Natural killer cell (primary cell): ENCODE measurements at regions not wholly inside any gene's neighbourhood (a gene's known extent, or its start where the extent isn't known, plus 50 kb on each side); places are given as distances from the start of the nearest gene placed in this dataset.

Experiments used
- ATAC-seq, 3 donors: fragments of 150-1000 bp in 2 of 3; fragments of 200-7000 bp in 1 of 3; cut with Tn5 transposase; 1 replicate in 1 of 3; 2 replicates in 2 of 3; pipeline ENCODE4 v1.10.0; 2021; ENCODE audit warnings: mild to moderate bottlenecking in 2 of 3, moderate library complexity in 2 of 3
- DNase-seq, 2 donors: peaks; one replicate each; pipeline versions ENCODE4 v3.0.0 to v3.0.0-alpha.2; 2013 to 2021; ENCODE audit warnings: mixed read lengths in 1 of 2
- H3K27ac ChIP-seq: one replicate; pipeline ENCODE4 v1.5.1; 2013; ENCODE audit warnings: mild to moderate bottlenecking, low read length
- H3K27me3 ChIP-seq: one replicate; pipeline ENCODE4 v1.6.1; 2013; ENCODE audit warnings: low read length; ENCODE audit not compliant: control insufficient read depth, insufficient read depth
- H3K36me3 ChIP-seq: one replicate; pipeline ENCODE4 v1.6.1; 2013; ENCODE audit warnings: low read length; ENCODE audit not compliant: control insufficient read depth, insufficient read depth
- H3K4me1 ChIP-seq: one replicate; pipeline ENCODE4 v1.6.1; 2013; ENCODE audit warnings: low read length; ENCODE audit not compliant: control insufficient read depth, insufficient read depth
- H3K4me3 ChIP-seq: one replicate; pipeline ENCODE4 v1.5.1; 2013; ENCODE audit warnings: low read length
- H3K9me3 ChIP-seq: one replicate; pipeline ENCODE4 v1.6.1; 2013; ENCODE audit warnings: low read length; ENCODE audit not compliant: control insufficient read depth, insufficient read depth
- H3K27ac Mint-ChIP-seq, 2 donors: one replicate each; pipeline ENCODE4 v1.8.0; 2022; ENCODE audit warnings: mild to moderate bottlenecking in 2 of 2, mixed read lengths in 2 of 2, moderate library complexity in 1 of 2
- H3K27me3 Mint-ChIP-seq, 2 donors: one replicate each; pipeline ENCODE4 v1.8.0; 2022; ENCODE audit warnings: low read depth in 2 of 2, mixed read lengths in 2 of 2
- H3K36me3 Mint-ChIP-seq: one replicate; pipeline ENCODE4 v1.8.0; 2022; ENCODE audit warnings: mixed read lengths
- H3K4me1 Mint-ChIP-seq, 2 donors: one replicate each; pipeline ENCODE4 v1.8.0; 2022; ENCODE audit warnings: mixed read lengths in 2 of 2
- H3K4me3 Mint-ChIP-seq: one replicate; pipeline ENCODE4 v1.8.0; 2022; ENCODE audit warnings: mild to moderate bottlenecking, moderate library complexity, mixed read lengths
- H3K9me3 Mint-ChIP-seq, 2 donors: one replicate each; pipeline ENCODE4 v1.8.0; 2022; ENCODE audit warnings: mixed read lengths in 2 of 2
- WGBS: methylation state at CpG from one replicate; pipeline ENCODE4 v1.1.7; 2013; ENCODE audit warnings: missing lambda C conversion rate; ENCODE audit not compliant: insufficient coverage; 5-methylcytosine and 5-hydroxymethylcytosine counted together
- intact Hi-C: fragments of 100-400 bp; cut with micrococcal nuclease; formaldehyde crosslinking; loops from one replicate; pipeline ENCODE4 v1.14.2; 2022
- TF ChIP-seq, protein P1 (sequence below): fragments of 200-600 bp; IDR thresholded peaks from one replicate; pipeline ENCODE4 v1.8.0; 2022; ENCODE audit warnings: antibody characterized with exemption

DNA sequence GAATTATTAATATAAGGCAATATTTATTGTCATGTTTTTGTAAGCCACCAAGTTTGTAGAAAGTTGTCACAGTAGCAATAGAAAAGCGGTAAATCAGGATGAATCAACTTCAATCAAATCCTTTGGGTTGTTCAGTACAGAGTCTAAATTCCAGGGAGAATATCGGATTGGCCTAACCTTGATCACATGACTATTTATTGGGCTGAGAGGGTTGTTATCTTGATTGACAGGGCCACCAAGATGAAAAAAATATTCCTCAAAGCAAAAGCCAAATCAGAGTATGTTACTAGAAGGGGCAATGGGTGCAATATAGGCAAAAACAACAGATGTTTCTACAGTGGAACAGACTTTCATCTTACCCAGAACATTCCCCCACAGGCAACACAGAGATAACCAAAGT, 270.0 kb downstream of the METTL4 start:
- WGBS, result 93% methylated on average over 2 of the region's 2 CpGs
- Mint-ChIP-seq H3K4me1 (no peaks in the 10 kb centered on the region), H3K4me3 (no peak overlapping the region), H3K9me3 (no peaks in the 10 kb centered on the region), H3K27ac (no peak overlapping the region), H3K36me3 (no peaks in the 10 kb centered on the region), H3K27me3 (peaks cover 8 to 34% of the 10 kb centered on the region in 2 donors)
- DNase-seq (no peak), ATAC-seq (no peak)
- intact Hi-C loops, result no loop called here
- Histone ChIP-seq H3K4me3 (no peak overlapping the region), H3K27ac (no peak overlapping the region), H3K4me1 (no peaks in the 10 kb centered on the region), H3K36me3 (no peaks in the 10 kb centered on the region), H3K9me3 (no peaks in the 10 kb centered on the region), H3K27me3 (peaks cover 2% of the 10 kb centered on the region)
- TF ChIP-seq, protein P1, sequence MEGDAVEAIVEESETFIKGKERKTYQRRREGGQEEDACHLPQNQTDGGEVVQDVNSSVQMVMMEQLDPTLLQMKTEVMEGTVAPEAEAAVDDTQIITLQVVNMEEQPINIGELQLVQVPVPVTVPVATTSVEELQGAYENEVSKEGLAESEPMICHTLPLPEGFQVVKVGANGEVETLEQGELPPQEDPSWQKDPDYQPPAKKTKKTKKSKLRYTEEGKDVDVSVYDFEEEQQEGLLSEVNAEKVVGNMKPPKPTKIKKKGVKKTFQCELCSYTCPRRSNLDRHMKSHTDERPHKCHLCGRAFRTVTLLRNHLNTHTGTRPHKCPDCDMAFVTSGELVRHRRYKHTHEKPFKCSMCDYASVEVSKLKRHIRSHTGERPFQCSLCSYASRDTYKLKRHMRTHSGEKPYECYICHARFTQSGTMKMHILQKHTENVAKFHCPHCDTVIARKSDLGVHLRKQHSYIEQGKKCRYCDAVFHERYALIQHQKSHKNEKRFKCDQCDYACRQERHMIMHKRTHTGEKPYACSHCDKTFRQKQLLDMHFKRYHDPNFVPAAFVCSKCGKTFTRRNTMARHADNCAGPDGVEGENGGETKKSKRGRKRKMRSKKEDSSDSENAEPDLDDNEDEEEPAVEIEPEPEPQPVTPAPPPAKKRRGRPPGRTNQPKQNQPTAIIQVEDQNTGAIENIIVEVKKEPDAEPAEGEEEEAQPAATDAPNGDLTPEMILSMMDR, result no peak

DNA sequence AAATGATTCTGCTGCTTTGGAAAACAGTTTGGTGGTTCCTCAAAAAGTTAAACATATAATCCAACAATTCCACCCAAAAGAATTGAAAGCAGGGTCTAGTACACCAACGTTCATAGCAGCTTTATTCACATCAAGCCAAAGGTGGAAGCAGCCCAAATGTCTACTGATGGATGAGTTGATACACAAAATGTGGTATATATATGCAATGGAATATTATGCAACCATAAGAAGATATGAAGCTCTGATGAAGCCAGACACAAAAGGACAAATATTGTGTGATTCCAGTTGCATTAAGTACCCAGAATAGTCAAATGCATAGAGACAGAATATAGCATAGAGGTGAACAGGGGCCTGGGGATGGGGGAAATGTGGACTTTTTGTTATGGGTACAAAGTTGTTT, 269.3 kb downstream of the METTL4 start:
- DNase-seq (no peak), ATAC-seq (no peak)
- intact Hi-C loops, result no loop called here
- H3K9me3 ChIP-seq, result no peaks in the 10 kb centered on the region
- no peak overlapping the region for H3K27ac ChIP-seq
- Mint-ChIP-seq H3K36me3 (no peaks in the 10 kb centered on the region), H3K27ac (no peak overlapping the region), H3K27me3 (peaks cover 9 to 34% of the 10 kb centered on the region in 2 donors), H3K4me1 (no peaks in the 10 kb centered on the region), H3K4me3 (no peak overlapping the region), H3K9me3 (no peaks in the 10 kb centered on the region)
- H3K4me1 ChIP-seq, result no peaks in the 10 kb centered on the region
- H3K36me3 ChIP-seq, result no peaks in the 10 kb centered on the region
- WGBS, result no CpG with 5 or more reads among the region's 1 CpG
- H3K27me3 ChIP-seq, result peaks cover 2% of the 10 kb centered on the region
- no peak overlapping the region for H3K4me3 ChIP-seq
- TF ChIP-seq, protein P1, result no peak

DNA sequence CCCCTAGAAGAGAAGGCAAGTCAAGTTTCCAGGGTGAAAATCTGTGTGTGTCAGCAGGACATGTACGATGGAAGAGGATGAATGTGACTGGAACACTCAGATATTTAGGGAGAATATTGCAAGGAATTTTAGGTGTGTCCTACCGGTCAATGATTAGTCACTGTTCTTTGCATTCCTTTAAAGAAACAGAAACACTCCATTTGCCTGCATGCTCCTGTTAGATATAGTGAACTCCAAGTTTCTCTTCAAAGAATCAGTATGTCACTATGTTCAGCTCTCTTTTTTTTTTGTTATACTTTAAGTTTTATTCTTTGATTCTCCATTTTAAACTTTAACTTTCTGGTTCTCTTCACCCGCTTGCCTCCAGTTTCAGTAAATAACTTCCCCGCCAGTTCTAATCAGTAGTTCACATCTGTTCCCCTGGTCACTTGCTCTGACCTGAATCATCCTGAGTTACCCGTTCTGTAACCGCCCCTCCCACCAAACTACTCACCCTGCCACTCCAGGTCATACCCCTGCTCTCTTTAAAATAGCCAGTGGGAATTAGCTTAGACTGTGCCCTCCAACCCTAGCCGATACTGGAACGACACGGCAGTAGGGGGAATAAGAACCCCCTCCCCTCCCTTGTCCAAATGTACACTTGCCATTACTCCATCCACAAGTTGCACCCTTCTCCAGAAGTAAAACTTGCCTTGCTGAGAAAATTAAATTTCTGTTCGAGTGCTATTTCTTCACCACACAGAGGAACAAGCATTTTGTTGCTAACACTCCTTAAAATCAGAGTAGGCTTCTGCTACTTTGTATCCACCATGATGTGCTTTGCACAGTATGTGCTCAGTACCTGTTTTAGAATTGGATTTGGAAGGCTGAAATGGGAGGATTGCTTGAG, 268.4 kb downstream of the METTL4 start:
- ATAC-seq (no peak), DNase-seq (no peak)
- Mint-ChIP-seq H3K4me3 (no peak overlapping the region), H3K36me3 (no peaks in the 10 kb centered on the region), H3K4me1 (no peaks in the 10 kb centered on the region), H3K9me3 (no peaks in the 10 kb centered on the region), H3K27me3 (peaks cover 10 to 31% of the 10 kb centered on the region in 2 donors), H3K27ac (no peak overlapping the region)
- Histone ChIP-seq H3K4me1 (no peaks in the 10 kb centered on the region), H3K27ac (no peak overlapping the region), H3K9me3 (no peaks in the 10 kb centered on the region), H3K27me3 (peaks cover 2% of the 10 kb centered on the region), H3K36me3 (no peaks in the 10 kb centered on the region), H3K4me3 (no peak overlapping the region)
- 59% methylated on average over 10 of the region's 10 CpGs for WGBS
- TF ChIP-seq, protein P1, result no peak
- intact Hi-C loops, result no loop called here
